ENCODE measurements at regions not wholly inside any gene's neighbourhood (a gene's known extent, or its start where the extent isn't known, plus 50 kb on each side); places are given as distances from the start of the nearest gene placed in this dataset.

DNA sequence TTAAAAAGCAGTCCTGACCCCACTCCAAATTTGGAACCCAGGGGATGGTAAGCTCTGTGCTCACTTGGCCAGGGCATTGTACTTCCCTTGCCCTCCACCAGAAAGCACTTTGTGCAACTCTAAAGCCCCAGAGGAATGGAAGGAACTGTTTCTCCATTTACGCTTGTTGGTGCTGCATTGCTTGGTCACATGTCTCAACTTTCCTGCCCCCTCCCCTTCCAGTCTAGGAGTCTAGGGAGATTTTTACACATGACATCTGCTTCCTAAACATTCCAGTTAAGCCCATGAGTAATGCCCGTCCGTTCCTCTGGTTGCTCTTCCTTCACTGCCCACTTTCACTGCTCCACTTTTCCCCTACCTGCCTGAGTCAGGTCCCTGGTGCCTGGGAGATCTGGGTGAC, 92.6 kb upstream of the MAP1LC3B2 start:
- no peaks in the 10 kb centered on the region for H3K36me3 Mint-ChIP-seq (ENCODE audit: insufficient read depth, unreplicated experiment)
- intact Hi-C loops (cut with micrococcal nuclease): no loop called here
- no peak for DNase-seq (ENCODE audit: unreplicated experiment)
- H3K9me3 Mint-ChIP-seq (ENCODE audit: unreplicated experiment): no peaks in the 10 kb centered on the region
- H3K4me1 Mint-ChIP-seq (ENCODE audit: insufficient read depth, unreplicated experiment): no peaks in the 10 kb centered on the region
- TF ChIP-seq, protein P1, sequence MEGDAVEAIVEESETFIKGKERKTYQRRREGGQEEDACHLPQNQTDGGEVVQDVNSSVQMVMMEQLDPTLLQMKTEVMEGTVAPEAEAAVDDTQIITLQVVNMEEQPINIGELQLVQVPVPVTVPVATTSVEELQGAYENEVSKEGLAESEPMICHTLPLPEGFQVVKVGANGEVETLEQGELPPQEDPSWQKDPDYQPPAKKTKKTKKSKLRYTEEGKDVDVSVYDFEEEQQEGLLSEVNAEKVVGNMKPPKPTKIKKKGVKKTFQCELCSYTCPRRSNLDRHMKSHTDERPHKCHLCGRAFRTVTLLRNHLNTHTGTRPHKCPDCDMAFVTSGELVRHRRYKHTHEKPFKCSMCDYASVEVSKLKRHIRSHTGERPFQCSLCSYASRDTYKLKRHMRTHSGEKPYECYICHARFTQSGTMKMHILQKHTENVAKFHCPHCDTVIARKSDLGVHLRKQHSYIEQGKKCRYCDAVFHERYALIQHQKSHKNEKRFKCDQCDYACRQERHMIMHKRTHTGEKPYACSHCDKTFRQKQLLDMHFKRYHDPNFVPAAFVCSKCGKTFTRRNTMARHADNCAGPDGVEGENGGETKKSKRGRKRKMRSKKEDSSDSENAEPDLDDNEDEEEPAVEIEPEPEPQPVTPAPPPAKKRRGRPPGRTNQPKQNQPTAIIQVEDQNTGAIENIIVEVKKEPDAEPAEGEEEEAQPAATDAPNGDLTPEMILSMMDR (IDR thresholded peaks at IDR 0.05; ENCODE audit: unreplicated experiment): no peak
- ChIA-PET CTCF (interaction anchor here (0.7 kb wide), 1 partner anchor 246 kb away, joined by 3 read pairs; no protein-coding TSS in a partner anchor), POLR2A (no interaction called here)
- H3K4me3 Mint-ChIP-seq (ENCODE audit: unreplicated experiment): no peak overlapping the region
- BruUV-seq (replicated peaks): no TSS peak
- no peak overlapping the region for H3K27ac Mint-ChIP-seq (ENCODE audit: low read depth, unreplicated experiment)
- no peaks in the 10 kb centered on the region for H3K27me3 Mint-ChIP-seq (ENCODE audit: insufficient read depth, unreplicated experiment)

DNA sequence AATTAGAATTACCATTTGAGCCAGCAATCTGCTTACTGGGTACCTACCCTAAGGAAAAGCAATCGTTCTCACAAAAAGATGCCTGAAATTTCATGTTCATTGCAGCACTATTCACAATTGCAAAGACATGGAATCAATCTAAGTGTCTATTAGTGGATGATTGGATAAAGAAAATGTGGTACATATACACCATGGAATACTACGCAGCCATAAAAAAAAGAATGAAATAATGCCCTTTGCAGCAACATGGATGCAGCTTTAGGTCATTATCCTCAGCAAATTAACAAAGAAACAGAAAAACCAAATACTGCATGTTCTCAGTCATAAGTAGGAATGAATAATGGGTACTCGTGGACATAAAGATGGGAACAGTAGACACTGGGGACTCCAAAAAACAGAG, 89.8 kb upstream of the MAP1LC3B2 start:
- no TSS peak for BruUV-seq (replicated peaks)
- CTCF ChIA-PET: no interaction called here
- no peak overlapping the region for H3K4me3 Mint-ChIP-seq (ENCODE audit: unreplicated experiment)

DNA sequence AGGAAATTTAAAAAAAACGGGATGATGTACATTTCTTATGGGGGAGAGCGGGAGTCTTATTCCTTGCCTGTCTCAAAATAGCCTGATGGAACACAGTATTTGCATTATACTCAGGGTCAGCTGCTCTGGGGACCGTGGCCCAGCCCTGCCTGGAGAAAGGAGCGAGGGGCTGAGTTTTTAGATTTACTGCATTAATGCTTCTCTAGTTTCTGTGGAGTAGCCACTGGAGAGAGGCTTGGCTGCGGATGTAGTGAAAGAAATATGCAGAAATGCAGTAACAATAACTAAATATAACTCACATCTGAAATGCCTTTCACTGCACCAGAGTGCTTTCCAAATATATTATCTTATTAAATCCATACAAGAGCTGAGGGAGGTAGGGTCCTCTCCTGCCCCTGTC, 87.6 kb upstream of the MAP1LC3B2 start:
- H3K4me1 Mint-ChIP-seq (ENCODE audit: insufficient read depth, unreplicated experiment): no peaks in the 10 kb centered on the region
- CTCF ChIA-PET: no interaction called here
- H3K27me3 Mint-ChIP-seq (ENCODE audit: insufficient read depth, unreplicated experiment): no peaks in the 10 kb centered on the region
- H3K9me3 Mint-ChIP-seq (ENCODE audit: unreplicated experiment): no peaks in the 10 kb centered on the region
- no peaks in the 10 kb centered on the region for H3K36me3 Mint-ChIP-seq (ENCODE audit: insufficient read depth, unreplicated experiment)
- no peak for DNase-seq (ENCODE audit: unreplicated experiment)
- TF ChIP-seq, protein P1 (IDR thresholded peaks at IDR 0.05; ENCODE audit: unreplicated experiment): no peak
- BruUV-seq (replicated peaks): no TSS peak
- H3K27ac Mint-ChIP-seq (ENCODE audit: low read depth, unreplicated experiment): no peak overlapping the region
- intact Hi-C loops (cut with micrococcal nuclease): no loop called here
- POLR2A ChIA-PET: no interaction called here
- H3K4me3 Mint-ChIP-seq (ENCODE audit: unreplicated experiment): no peak overlapping the region

More for the DNA sequence above, 89.8 kb upstream of the MAP1LC3B2 start:
- no peaks in the 10 kb centered on the region for H3K4me1 Mint-ChIP-seq (ENCODE audit: insufficient read depth, unreplicated experiment)
- TF ChIP-seq, protein P1 (IDR thresholded peaks at IDR 0.05; ENCODE audit: unreplicated experiment): no peak
- H3K27me3 Mint-ChIP-seq (ENCODE audit: insufficient read depth, unreplicated experiment): no peaks in the 10 kb centered on the region
- intact Hi-C loops (cut with micrococcal nuclease): no loop called here
- H3K36me3 Mint-ChIP-seq (ENCODE audit: insufficient read depth, unreplicated experiment): no peaks in the 10 kb centered on the region
- no peaks in the 10 kb centered on the region for H3K9me3 Mint-ChIP-seq (ENCODE audit: unreplicated experiment)
- POLR2A ChIA-PET: no interaction called here
- H3K27ac Mint-ChIP-seq (ENCODE audit: low read depth, unreplicated experiment): no peak overlapping the region
- no peak for DNase-seq (ENCODE audit: unreplicated experiment)

DNA sequence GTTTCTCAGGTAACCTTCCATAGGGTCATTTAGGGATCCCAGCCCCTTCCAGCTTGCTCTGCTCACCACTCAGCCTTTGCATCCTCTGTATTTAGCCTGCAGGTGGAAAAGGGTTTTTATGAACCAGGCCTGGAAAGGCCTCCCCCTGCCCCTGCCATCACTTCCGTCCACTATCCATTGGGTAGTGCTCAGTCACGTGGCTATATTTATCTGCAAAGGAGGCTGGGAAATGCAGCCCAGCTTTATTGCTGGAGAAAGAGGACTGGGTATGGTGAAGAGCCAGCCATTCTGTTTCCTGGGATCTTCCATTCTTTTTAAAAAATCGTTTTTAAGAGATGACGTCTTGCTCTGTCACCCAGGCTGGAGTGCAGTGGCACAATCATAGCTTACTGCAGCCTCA, 87.0 kb upstream of the MAP1LC3B2 start:
- H3K9me3 Mint-ChIP-seq (ENCODE audit: unreplicated experiment): no peaks in the 10 kb centered on the region
- H3K36me3 Mint-ChIP-seq (ENCODE audit: insufficient read depth, unreplicated experiment): no peaks in the 10 kb centered on the region
- intact Hi-C loops (cut with micrococcal nuclease): no loop called here
- H3K4me1 Mint-ChIP-seq (ENCODE audit: insufficient read depth, unreplicated experiment): no peaks in the 10 kb centered on the region
- no peak overlapping the region for H3K27ac Mint-ChIP-seq (ENCODE audit: low read depth, unreplicated experiment)
- POLR2A ChIA-PET: no interaction called here
- no peak for DNase-seq (ENCODE audit: unreplicated experiment)
- no peaks in the 10 kb centered on the region for H3K27me3 Mint-ChIP-seq (ENCODE audit: insufficient read depth, unreplicated experiment)
- BruUV-seq (replicated peaks): no TSS peak
- CTCF ChIA-PET: no interaction called here
- TF ChIP-seq, protein P1 (IDR thresholded peaks at IDR 0.05; ENCODE audit: unreplicated experiment): no peak
- H3K4me3 Mint-ChIP-seq (ENCODE audit: unreplicated experiment): no peak overlapping the region
